ENCODE measurements at regions not wholly inside any gene's neighbourhood (a gene's known extent, or its start where the extent isn't known, plus 50 kb on each side); places are given as distances from the start of the nearest gene placed in this dataset.
"Not testable (repeated sequence)": the region's sequence is repeated elsewhere in the genome, so short reads cannot be mapped to it uniquely, and the experiment has no call there.

- no peak for DNase-seq (ENCODE audit: low spot score)
Measured at GRCh38 chr6:80544976-80545722, 438.7 kb downstream of the BCKDHB start.

GRCh38 chr6:80544555-80544954 is 438.1 kb downstream of the BCKDHB start:
- no peak for DNase-seq (ENCODE audit: low spot score)

DNA sequence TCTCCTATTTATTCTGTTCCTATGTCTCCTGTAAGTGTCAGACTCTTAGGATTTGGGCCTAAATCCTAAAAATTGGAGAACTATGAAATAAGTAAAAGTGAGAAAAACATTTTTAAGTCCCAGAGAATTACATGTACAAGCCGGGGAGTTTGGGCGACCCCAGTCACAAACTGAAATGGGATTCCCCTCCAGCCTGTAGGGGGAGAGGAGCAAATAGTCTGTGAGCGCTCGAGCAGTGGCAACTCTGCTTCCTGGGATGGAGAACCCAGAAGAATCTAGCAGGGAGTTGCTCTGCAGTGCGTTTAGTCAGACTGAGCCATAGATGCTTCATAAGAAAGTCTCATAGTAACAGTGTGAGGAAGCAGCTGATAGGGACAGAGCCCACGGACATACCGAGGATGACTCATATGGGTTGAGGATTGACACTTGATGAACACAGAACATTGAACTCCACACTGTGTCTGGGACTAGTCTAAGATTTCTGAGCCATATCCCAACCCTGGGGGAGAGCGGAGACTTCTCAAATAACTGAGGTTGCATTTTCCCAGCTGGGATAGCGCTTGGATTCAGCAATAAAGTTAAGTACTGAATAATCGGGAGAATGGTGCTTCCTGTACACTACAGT is 437.2 kb downstream of the BCKDHB start:
- DNase-seq (ENCODE audit: low spot score) = no peak

DNA sequence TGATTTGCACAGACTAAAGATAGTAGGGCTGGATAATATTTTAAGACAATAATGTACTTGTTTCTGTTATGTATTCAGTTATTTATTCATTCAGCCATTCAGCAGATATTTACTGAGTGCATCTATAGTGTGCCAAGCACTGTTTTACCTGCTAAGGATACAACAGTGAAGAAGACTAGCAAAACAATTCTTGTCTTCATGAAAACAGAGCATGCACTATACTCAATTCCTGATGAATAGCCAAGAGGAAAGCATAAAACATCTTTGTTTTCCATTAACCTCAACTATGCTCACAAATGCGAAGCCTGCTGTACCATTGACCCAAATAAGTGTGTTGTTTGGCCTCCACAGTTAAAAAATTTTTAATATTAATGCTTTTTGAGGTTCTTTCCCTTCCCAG is 436.7 kb downstream of the BCKDHB start:
- DNase-seq (ENCODE audit: low spot score) = no peak

- DNase-seq (ENCODE audit: low spot score) = no peak
Measured at GRCh38 chr6:80541886-80542285, 435.4 kb downstream of the BCKDHB start.

- no peak for DNase-seq (ENCODE audit: low spot score)
Measured at GRCh38 chr6:80541181-80541580, 434.7 kb downstream of the BCKDHB start.

DNA sequence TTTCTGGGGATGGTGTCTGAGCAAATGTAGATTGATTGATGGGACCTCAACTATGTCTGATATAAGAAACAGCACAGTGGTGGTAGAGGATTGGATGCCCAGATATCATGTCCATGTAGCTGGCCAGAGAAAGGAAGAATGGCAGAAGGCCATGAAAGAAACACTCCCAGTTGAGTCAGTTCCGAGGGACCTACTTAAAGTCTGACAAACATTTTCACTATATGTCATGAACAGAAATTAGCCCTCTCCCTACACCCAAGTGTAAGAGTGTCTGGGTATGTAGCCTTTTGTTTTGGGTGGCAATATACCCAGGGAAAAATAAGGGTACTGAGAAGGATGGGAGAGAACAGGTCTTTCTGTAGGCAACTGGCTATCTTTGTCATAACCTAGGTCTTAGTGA is 434.2 kb downstream of the BCKDHB start:
- no peak for DNase-seq (ENCODE audit: low spot score)

DNA sequence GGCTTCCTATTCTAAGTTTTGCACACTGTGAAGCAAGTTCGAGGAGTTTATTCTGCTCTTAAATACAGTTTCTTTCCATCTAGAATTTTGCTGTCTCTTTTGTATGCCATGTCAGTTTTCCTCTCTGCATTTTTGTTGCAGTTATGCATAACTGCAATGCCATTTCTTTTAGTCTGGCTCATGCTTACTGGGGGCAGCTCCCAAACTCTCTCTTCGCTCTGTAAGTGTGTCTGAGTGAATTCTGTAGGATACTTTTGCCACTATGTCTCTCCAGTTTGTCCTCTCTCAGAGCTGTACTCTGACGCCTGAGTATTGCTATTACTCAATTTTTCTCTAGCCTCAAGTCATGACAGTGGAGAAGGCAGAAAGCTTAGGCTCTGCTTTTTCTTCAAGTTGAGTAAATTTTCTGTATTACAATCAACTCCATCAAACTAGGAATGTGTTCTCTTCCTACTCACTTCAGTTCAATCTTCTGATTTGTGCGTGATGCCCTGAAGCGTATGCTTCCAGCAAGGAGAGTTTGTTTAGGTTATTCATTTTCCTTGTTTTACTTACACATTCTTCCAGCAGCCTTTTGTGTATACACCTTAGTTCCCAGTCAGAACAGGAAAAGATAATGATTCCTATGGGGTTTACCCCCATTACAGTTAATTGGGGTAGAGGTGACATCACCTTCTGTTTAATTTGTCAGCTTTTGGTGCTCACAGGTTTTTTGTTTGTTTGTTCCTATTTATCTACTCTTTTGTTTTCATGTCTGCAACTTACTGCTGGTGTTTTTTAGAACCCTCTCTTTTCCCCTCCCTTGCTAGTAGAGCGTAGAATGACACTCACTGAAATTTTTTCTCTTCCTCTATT is 430.9 kb downstream of the BCKDHB start:
- DNase-seq (ENCODE audit: low spot score) = no peak

GRCh38 chr6:80535914-80536565 is 429.6 kb downstream of the BCKDHB start:
- no peak for DNase-seq (ENCODE audit: low spot score)

DNA sequence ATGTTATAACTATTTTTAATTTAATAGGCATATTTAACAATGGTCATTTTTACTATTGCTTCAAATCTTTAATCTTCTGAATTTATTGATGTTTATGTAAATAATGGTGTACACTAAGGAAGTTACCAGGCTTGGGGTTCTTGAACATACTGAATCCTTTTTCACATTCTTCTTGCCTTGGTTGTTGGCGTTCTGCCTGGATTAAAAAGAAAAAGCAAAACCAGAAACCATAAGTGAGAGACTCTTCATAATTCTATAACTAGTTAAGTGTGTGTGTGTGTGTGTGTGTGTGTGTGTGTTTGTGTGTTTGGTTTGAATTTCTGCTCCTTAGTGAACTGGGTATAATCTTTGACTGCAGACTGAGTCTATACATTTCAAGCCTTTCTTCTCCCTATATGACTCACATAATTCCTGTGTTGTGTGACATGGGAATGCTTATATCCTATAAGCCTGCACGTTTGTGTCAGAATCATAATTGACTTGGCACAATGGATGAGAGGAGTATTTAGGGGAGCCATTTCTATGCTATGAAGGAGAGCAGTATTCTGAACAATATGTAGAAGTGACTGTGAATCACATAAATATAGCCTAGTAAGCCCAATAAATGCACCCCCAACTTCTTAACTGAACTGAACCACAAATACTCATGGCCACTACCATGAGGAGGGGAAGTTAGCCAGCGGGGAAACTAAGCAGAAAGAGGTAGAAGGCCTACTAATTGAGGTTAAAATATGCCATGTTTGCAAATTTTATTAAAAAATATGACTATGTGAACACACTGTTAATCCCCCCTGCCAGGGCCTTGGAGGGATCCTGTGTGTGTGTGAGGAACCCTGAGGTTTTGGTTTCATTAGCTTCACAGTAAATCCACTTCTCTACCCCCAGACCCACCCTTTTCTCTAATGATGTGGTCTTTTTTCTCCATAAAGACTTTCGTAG is 425.5 kb downstream of the BCKDHB start:
- no peak for DNase-seq (ENCODE audit: low spot score)

DNA sequence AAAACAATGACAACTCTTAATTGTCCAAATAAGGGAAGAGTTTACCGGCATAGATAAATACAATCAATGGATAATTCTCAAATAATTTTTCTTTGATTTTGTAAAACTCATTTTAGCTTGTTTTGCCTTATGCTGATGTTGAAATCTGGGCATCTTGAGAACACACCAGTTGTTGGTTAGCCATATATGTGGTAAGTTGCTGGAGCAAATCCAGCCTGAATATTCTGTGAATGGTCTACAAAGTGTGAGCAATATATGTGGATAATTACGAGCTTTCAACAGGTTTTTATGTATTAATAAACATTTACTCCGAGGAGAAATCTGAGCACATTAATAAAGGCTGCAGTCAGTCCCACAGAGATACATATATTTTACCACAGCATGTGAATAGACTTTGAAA is 423.6 kb downstream of the BCKDHB start:
- DNase-seq (ENCODE audit: low spot score) = no peak

GRCh38 chr6:80528115-80528514 is 421.6 kb downstream of the BCKDHB start:
- DNase-seq (ENCODE audit: low spot score) = no peak

DNA sequence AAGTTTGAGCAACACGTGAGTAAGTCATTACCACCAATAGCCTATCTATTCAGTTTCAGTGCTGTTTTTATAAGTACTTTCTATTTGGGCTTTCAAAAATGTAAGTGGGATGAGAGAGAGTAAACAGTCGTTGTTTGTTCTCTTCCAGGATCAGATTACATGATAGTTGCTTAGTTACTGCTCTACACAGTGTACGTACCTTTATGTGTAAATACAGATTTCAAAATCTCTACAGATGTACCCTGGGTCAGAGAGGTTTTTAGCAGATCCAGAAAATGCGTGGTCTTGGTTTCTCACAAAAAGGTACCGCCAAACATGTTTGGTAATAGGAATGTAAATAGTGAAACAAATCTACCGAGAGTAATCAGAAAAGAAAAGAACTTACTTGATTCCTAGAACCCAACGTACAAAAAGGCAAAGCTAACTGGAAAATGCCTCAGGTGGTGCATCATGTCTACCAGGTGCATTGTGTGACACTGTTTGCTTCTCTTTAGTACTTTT is 421.1 kb downstream of the BCKDHB start:
- DNase-seq (ENCODE audit: low spot score) = no peak

- no peak for DNase-seq (ENCODE audit: low spot score)
Measured at GRCh38 chr6:80523531-80523997, 417.1 kb downstream of the BCKDHB start.

GRCh38 chr6:80523010-80523409 is 416.5 kb downstream of the BCKDHB start:
- DNase-seq (ENCODE audit: low spot score) = no peak

GRCh38 chr6:80522576-80522975 is 416.1 kb downstream of the BCKDHB start:
- DNase-seq (ENCODE audit: low spot score) = no peak

DNA sequence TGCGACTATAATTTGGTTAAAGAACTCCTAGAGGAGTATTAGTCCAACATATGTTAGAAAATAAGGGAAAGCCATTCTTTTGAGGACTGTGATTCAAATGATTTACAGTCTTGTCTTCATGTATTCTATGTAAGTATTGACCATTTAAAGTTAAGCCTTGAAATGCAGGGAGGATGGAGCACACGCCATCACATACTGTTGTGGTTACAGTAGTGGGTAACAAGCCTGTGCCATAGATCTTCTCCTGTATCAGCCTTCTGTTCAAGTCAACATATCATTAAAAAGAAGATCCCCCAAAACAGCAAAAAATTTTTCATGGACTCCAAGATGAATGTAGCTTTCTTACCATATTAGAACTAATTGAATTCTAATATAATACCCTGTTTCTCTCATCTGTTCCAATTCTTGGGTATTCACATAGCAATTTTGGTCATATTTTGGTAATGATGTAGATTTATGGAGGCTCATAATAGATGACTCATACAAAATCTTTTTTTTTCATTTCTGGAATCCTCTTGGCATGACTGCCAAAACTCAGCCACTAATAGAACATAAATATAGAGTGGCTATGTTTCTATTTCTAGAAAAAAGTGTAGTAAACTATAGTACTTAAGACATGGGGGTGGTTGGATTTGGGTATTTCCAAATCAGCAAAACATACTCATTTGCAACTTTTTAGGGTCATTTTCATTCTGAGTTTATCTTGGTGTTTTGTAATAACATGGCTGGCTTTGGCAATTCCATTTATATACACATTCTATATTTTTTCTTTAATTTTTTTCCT is 413.5 kb downstream of the BCKDHB start:
- no peak for DNase-seq (ENCODE audit: low spot score)

- DNase-seq (ENCODE audit: low spot score) = no peak
Measured at GRCh38 chr6:80517525-80517924, 411.1 kb downstream of the BCKDHB start.

- DNase-seq (ENCODE audit: low spot score) = not testable (repeated sequence)
Measured at GRCh38 chr6:80510521-80510920, 404.1 kb downstream of the BCKDHB start.
